GM18868 (cell line): ENCODE measurements at regions not wholly inside any gene's neighbourhood (a gene's known extent, or its start where the extent isn't known, plus 50 kb on each side); places are given as distances from the start of the nearest gene placed in this dataset.

Source experiments
- ATAC-seq: cut with Tn5 transposase; IDR thresholded peaks from one replicate; pipeline ENCODE4 v1.9.1; 2021; ENCODE audit warnings: mild to moderate bottlenecking, moderate library complexity; ENCODE audit not compliant: unreplicated experiment

GRCh38 chr5:111676926-111677415 lies 80.0 kb downstream of the NREP start:
- no peak for ATAC-seq

GRCh38 chr5:111676466-111676865 lies 80.5 kb downstream of the NREP start:
- no peak for ATAC-seq

DNA sequence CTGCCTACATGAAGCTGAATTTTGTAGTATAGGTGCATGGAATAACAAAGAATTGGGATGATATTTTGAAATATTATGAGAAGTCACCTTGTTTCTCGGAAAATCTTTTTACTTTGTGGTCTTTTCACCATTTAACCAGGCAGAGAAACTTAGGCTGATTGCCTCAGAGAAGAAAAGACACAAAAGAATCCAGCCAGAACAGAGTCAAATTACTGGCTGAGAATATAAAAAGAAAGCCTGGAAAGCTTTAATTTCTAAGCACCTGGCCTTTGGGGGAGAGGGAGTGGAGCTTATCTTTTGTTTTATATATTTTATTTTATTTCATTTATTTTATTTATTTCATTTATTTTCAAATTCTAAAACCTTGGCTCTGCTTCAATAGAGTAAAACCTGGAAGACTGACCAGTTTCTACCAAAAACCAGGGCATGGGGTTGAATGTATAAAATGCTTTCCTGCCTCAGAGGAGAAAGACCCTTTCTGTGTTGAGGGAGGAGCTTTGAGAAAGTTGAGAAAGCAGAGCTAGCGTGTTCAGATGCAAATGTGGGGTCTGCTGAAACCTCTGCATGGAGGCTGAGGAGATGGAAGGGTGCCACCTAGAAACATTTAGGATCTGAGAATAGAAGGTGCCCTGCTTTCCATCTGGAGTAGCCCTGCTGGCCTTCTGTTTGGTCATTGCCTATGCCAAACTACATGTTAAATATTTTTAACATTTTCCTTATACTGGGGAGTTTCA lies 81.6 kb downstream of the NREP start:
- no peak for ATAC-seq

DNA sequence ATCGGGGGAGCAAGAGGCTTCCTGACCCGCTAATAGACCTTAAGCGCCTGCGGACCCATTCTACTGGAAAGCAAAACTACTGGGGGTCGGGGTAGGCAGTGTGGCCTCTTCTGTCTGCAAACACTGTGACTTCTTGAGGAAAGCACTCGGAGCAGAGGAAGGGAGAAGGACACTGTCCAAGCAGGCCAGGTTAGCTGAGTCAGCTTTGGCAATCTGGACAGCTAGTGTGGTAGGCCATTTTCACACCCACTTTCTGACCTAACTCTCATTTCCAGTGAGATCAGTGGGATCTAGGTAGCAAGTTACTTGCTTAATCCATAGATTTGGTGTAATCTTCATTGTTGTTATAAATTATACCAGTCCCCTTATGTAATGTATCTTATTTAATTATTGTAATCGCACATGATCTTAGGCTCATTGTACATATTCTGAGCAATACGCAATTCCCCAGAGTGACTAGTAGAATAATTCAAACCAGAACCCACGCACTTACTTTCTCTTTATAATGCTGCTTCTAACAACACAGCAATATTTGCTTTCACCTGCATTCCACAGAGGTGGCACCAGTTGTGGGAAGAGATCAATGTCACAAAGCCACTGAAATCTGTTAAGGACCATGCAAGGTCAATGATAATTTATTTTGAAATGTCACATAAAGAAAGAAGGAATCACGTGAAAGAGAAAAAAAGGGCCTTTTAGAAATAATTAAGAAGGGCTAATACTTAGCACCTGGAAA lies 82.9 kb downstream of the NREP start:
- no peak for ATAC-seq

- no peak for ATAC-seq
Observed at GRCh38 chr5:111672099-111672498, 84.9 kb downstream of the NREP start.

- no peak for ATAC-seq
Observed at GRCh38 chr5:111670826-111671492, 86.0 kb downstream of the NREP start.

- ATAC-seq, result no peak
Observed at GRCh38 chr5:111668477-111669414, 88.2 kb downstream of the NREP start.

DNA sequence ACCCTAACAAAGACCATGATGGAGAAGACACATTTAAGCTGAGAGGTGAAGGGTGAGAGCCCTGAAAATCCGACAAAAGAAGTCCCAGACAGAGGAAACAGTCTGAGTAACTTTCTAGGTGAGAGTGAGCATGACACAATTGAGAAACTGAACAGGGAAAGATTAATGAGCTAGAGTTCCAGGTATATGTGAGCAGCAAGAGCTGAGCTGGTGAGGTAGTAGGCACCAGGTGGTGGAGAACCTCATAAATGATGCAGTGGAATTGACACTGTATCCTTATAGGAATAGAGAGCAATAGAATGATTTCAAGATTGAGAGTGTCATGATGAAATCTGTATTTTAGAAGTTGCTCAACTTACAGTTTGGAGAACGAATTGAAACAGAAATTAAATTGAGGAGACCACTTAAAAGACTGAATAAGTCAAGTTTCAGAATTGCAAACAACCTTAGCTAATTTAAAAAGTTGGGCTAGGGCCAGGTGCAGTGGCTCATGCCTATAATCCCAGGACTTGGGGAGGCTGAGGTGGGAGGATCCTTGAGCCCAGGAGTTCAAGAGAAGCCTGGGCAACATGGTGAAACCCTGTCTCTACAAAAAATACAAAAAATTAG lies 89.8 kb downstream of the NREP start:
- no peak for ATAC-seq

DNA sequence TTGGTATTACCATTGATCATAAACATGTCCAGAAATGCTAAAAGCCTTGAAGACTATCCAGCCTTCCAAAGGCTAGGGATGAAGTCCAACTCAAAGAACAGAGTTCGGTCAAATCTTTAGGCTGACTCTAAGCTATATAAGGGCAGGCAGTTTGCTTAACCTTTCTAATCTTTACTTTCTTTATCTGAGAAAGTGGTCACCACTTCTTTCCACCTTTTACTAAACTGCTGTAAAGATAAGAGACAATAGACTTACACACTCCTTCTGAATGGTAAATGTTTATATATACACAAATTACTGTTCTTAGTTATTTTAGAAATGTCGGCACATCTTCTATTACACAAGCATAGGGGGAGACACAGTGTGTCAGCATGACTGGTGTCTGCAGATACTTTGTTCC lies 100.4 kb downstream of the NREP start:
- no peak for ATAC-seq

GRCh38 chr5:111655169-111655924 lies 101.6 kb downstream of the NREP start:
- ATAC-seq, result no peak

DNA sequence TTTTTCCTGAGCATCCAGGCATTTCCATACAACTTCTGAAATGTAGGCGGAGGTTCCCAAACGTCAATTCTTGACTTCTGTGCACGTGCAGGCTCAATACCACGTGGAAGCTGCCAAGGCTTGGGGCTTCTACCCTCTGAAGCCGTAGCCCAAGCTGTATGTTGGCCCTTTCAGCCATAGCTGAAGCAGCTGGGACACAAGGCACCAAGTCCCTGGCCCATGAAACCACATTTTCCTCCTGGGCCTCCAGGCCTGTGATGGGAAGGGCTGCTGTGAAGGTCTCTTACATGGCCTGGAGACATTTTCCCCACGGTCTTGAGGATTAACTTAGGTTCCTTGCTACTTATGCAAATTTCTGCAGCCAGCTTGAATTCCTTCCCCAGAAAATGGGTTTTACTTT lies 103.6 kb downstream of the NREP start:
- ATAC-seq, result no peak

- no peak for ATAC-seq
Observed at GRCh38 chr5:111649516-111649915, 107.5 kb downstream of the NREP start.

GRCh38 chr5:111645303-111645838 lies 111.6 kb downstream of the NREP start:
- no peak for ATAC-seq

GRCh38 chr5:111643499-111643898 lies 113.5 kb downstream of the NREP start:
- ATAC-seq, result no peak

- ATAC-seq, result no peak
Observed at GRCh38 chr5:111641533-111642233, 115.3 kb downstream of the NREP start.

- no peak for ATAC-seq
Observed at GRCh38 chr5:111639912-111640311, 117.1 kb downstream of the NREP start.

DNA sequence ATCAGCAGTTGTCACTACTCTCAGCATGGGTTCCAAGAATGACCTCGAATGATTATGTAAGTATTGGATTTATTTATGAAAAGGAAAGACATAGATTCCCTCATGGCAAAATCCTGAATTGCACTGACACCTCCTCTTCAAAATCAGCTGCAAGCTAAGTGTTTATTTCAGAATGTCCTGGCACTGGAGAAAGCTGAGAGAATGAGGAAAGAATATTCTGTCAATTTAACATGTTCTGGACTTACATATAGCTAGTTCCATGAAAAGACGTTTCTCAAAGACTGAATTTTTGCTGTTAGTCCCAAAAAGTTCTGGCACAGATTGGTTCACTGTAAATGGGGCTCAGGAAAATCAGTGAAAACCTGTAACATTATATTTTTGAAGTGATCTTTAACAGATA lies 120.3 kb downstream of the NREP start:
- no peak for ATAC-seq

GRCh38 chr5:111635916-111636570 lies 121.0 kb downstream of the NREP start:
- no peak for ATAC-seq
